ENCODE measurements at regions not wholly inside any gene's neighbourhood (a gene's known extent, or its start where the extent isn't known, plus 50 kb on each side); places are given as distances from the start of the nearest gene placed in this dataset.

GRCh38 chr10:52609626-52610240 lies 162.9 kb downstream of the MBL2 start:
- Histone ChIP-seq H3K4me3 (no peak overlapping the region), H3K4me1 (no peaks in the 10 kb centered on the region), H3K9me3 (replicated peaks in 1 of 11) (no peaks in the 10 kb centered on the region), H3K27ac (no peak overlapping the region), H3K27me3 (no peaks in the 10 kb centered on the region), H3K4me2 (no peak overlapping the region), H3K9ac (no peak overlapping the region), H3K36me3 (0 out of 22 replicates have a peak, but pooled peaks cover 0 to 13% (median 0%) of the 10 kb centered on the region in 11 experiments), H4K20me1 (no peaks in the 10 kb centered on the region)
- no peak for TF ChIP-seq Cebpa-rat (IDR thresholded peaks at IDR 0.05)

- no peaks in the 10 kb centered on the region for H3K36me3 ChIP-seq
- no peak overlapping the region for H3K4me2 ChIP-seq
- no peaks in the 10 kb centered on the region for H3K9me3 ChIP-seq (replicated peaks in 1 of 11)
- no peak overlapping the region for H3K27ac ChIP-seq
- no peaks in the 10 kb centered on the region for H3K27me3 ChIP-seq
- H3K4me1 ChIP-seq = peaks cover 0 to 12% (median 0%) of the 10 kb centered on the region in 10 experiments; a peak in 5 of 20 replicates
- no peak overlapping the region for H3K9ac ChIP-seq
- TF ChIP-seq Cebpa-rat (IDR thresholded peaks at IDR 0.05) = no peak
- no peak overlapping the region for H3K4me3 ChIP-seq
- H4K20me1 ChIP-seq = no peaks in the 10 kb centered on the region
Measured at GRCh38 chr10:52615331-52615730, 157.3 kb downstream of the MBL2 start.

- no peaks in the 10 kb centered on the region for H3K27me3 ChIP-seq
- H3K4me3 ChIP-seq = no peak overlapping the region
- peaks cover 0 to 12% (median 0%) of the 10 kb centered on the region in 10 experiments; a peak in 5 of 20 replicates for H3K4me1 ChIP-seq
- peak overlapping the region in 2 of 11 experiments; percentile 17 to 33; a peak in 2 of 22 replicates for H3K4me2 ChIP-seq
- no peaks in the 10 kb centered on the region for H3K36me3 ChIP-seq
- H4K20me1 ChIP-seq = no peaks in the 10 kb centered on the region
- no peak overlapping the region for H3K9ac ChIP-seq
- H3K9me3 ChIP-seq (replicated peaks in 1 of 11) = no peaks in the 10 kb centered on the region
- H3K27ac ChIP-seq = no peak overlapping the region
- no peak for TF ChIP-seq Cebpa-rat (IDR thresholded peaks at IDR 0.05)
Measured at GRCh38 chr10:52615756-52616394, 156.7 kb downstream of the MBL2 start.

GRCh38 chr10:52616395-52616764 lies 156.2 kb downstream of the MBL2 start:
- peaks cover 0 to 12% (median 0%) of the 10 kb centered on the region in 10 experiments; a peak in 5 of 20 replicates for H3K4me1 ChIP-seq
- peak overlapping the region in 2 of 11 experiments; percentile 17 to 33; a peak in 2 of 22 replicates for H3K4me2 ChIP-seq
- no peak for TF ChIP-seq Cebpa-rat (IDR thresholded peaks at IDR 0.05)
- H3K9me3 ChIP-seq (replicated peaks in 1 of 11) = no peaks in the 10 kb centered on the region
- no peak overlapping the region for H3K27ac ChIP-seq
- H3K9ac ChIP-seq = no peak overlapping the region
- no peaks in the 10 kb centered on the region for H3K36me3 ChIP-seq
- H3K4me3 ChIP-seq = no peak overlapping the region
- no peaks in the 10 kb centered on the region for H3K27me3 ChIP-seq
- no peaks in the 10 kb centered on the region for H4K20me1 ChIP-seq

- H3K27ac ChIP-seq = no peak overlapping the region
- H3K4me1 ChIP-seq = peaks cover 0 to 12% (median 0%) of the 10 kb centered on the region in 10 experiments; a peak in 5 of 20 replicates
- no peaks in the 10 kb centered on the region for H3K27me3 ChIP-seq
- H4K20me1 ChIP-seq = no peaks in the 10 kb centered on the region
- H3K9ac ChIP-seq = no peak overlapping the region
- H3K9me3 ChIP-seq (replicated peaks in 1 of 11) = no peaks in the 10 kb centered on the region
- H3K4me3 ChIP-seq = no peak overlapping the region
- H3K4me2 ChIP-seq = no peak overlapping the region
- TF ChIP-seq Cebpa-rat (IDR thresholded peaks at IDR 0.05) = no peak
- no peaks in the 10 kb centered on the region for H3K36me3 ChIP-seq
Measured at GRCh38 chr10:52617346-52617745, 155.2 kb downstream of the MBL2 start.

GRCh38 chr10:52619052-52619451 lies 153.5 kb downstream of the MBL2 start:
- Histone ChIP-seq H3K9me3 (replicated peaks in 1 of 11) (no peaks in the 10 kb centered on the region), H3K27ac (no peak overlapping the region), H3K4me2 (no peak overlapping the region), H3K36me3 (no peaks in the 10 kb centered on the region), H4K20me1 (no peaks in the 10 kb centered on the region), H3K4me3 (no peak overlapping the region), H3K9ac (no peak overlapping the region), H3K27me3 (no peaks in the 10 kb centered on the region), H3K4me1 (peaks cover 0 to 18% (median 0%) of the 10 kb centered on the region in 10 experiments; a peak in 5 of 20 replicates)
- no peak for TF ChIP-seq Cebpa-rat (IDR thresholded peaks at IDR 0.05)

GRCh38 chr10:52621635-52622079 lies 150.9 kb downstream of the MBL2 start:
- Histone ChIP-seq H4K20me1 (no peaks in the 10 kb centered on the region), H3K4me3 (no peak overlapping the region), H3K36me3 (no peaks in the 10 kb centered on the region), H3K27me3 (no peaks in the 10 kb centered on the region), H3K9me3 (replicated peaks in 1 of 11) (no peaks in the 10 kb centered on the region), H3K9ac (no peak overlapping the region), H3K4me1 (peaks cover 0 to 10% (median 0%) of the 10 kb centered on the region in 10 experiments; a peak in 5 of 20 replicates), H3K4me2 (no peak overlapping the region), H3K27ac (no peak overlapping the region)
- TF ChIP-seq Cebpa-rat (IDR thresholded peaks at IDR 0.05) = no peak

- Histone ChIP-seq H3K9ac (no peak overlapping the region), H3K27me3 (no peaks in the 10 kb centered on the region), H3K9me3 (replicated peaks in 1 of 11) (no peaks in the 10 kb centered on the region), H4K20me1 (peaks cover 0 to 8% (median 0%) of the 10 kb centered on the region in 11 experiments; a peak in 1 of 22 replicates), H3K27ac (no peak overlapping the region), H3K4me1 (peaks cover 0 to 8% (median 0%) of the 10 kb centered on the region in 10 experiments; a peak in 4 of 20 replicates), H3K36me3 (no peaks in the 10 kb centered on the region), H3K4me2 (peak overlapping the region in 3 of 11 experiments; percentile 2 to 22 (median 6); a peak in 4 of 22 replicates), H3K4me3 (no peak overlapping the region)
- TF ChIP-seq Cebpa-rat (IDR thresholded peaks at IDR 0.05) = no peak
Measured at GRCh38 chr10:52623761-52624160, 148.8 kb downstream of the MBL2 start.

- Histone ChIP-seq H3K27ac (no peak overlapping the region), H3K4me1 (peaks cover 0 to 8% (median 0%) of the 10 kb centered on the region in 10 experiments; a peak in 4 of 20 replicates), H3K9ac (no peak overlapping the region), H3K27me3 (no peaks in the 10 kb centered on the region), H3K9me3 (replicated peaks in 1 of 11) (no peaks in the 10 kb centered on the region), H4K20me1 (peaks cover 0 to 18% (median 0%) of the 10 kb centered on the region in 11 experiments; a peak in 2 of 22 replicates), H3K4me2 (no peak overlapping the region), H3K4me3 (no peak overlapping the region), H3K36me3 (peaks cover 0 to 4% (median 0%) of the 10 kb centered on the region in 11 experiments; a peak in 1 of 22 replicates)
- no peak for TF ChIP-seq Cebpa-rat (IDR thresholded peaks at IDR 0.05)
Measured at GRCh38 chr10:52627279-52627678, 145.3 kb downstream of the MBL2 start.
